GM23248 (cell line): ENCODE measurements at regions not wholly inside any gene's neighbourhood (a gene's known extent, or its start where the extent isn't known, plus 50 kb on each side); places are given as distances from the start of the nearest gene placed in this dataset.

Experiments used
- EZH2 ChIP-seq: fragments of 200-600 bp; sonication (generic); IDR thresholded peaks from 2 replicates; pipeline ENCODE4 v1.6.1; 2018; ENCODE audit warnings: antibody characterized with exemption, mild to moderate bottlenecking; ENCODE audit not compliant: insufficient read depth, poor library complexity, severe bottlenecking
- EZH2phosphoT487 ChIP-seq: fragments of 200-600 bp; sonication (generic); IDR thresholded peaks from 2 replicates; pipeline ENCODE4 v1.6.1; 2018; ENCODE audit warnings: antibody characterized with exemption, moderate library complexity, mild to moderate bottlenecking, low read depth; ENCODE audit not compliant: insufficient read depth

GRCh38 chr1:217955723-217956122 lies 324.6 kb downstream of the SPATA17 start:
- TF ChIP-seq EZH2phosphoT487 (no peak), EZH2 (no peak)
